Osteocyte (in vitro differentiated cells): ENCODE measurements at regions not wholly inside any gene's neighbourhood (a gene's known extent, or its start where the extent isn't known, plus 50 kb on each side); places are given as distances from the start of the nearest gene placed in this dataset.

Source experiments
- DNase-seq: peaks from one replicate; pipeline ENCODE4 v3.0.0; 2021; ENCODE audit warnings: mixed read lengths; ENCODE audit not compliant: unreplicated experiment; ENCODE audit errors: extremely low spot score
- H3K27ac Mint-ChIP-seq: one replicate; pipeline ENCODE4 v1.8.0; 2021; ENCODE audit warnings: mild to moderate bottlenecking, mixed read lengths; ENCODE audit not compliant: unreplicated experiment
- H3K27me3 Mint-ChIP-seq: one replicate; pipeline ENCODE4 v1.8.0; 2021; ENCODE audit warnings: mixed read lengths; ENCODE audit not compliant: unreplicated experiment
- H3K36me3 Mint-ChIP-seq: one replicate; pipeline ENCODE4 v1.8.0; 2021; ENCODE audit warnings: mixed read lengths; ENCODE audit not compliant: unreplicated experiment
- H3K4me1 Mint-ChIP-seq: one replicate; pipeline ENCODE4 v1.8.0; 2021; ENCODE audit warnings: mixed read lengths; ENCODE audit not compliant: unreplicated experiment
- H3K4me3 Mint-ChIP-seq: one replicate; pipeline ENCODE4 v1.8.0; 2021; ENCODE audit warnings: mild to moderate bottlenecking, moderate library complexity, mixed read lengths; ENCODE audit not compliant: unreplicated experiment
- H3K9me3 Mint-ChIP-seq: one replicate; pipeline ENCODE4 v1.8.0; 2021; ENCODE audit warnings: mixed read lengths; ENCODE audit not compliant: unreplicated experiment
- CTCF ChIP-seq: fragments of 200-600 bp; sonication (generic); IDR thresholded peaks from 2 replicates; pipeline ENCODE4 v1.5.0; 2021; ENCODE audit warnings: antibody characterized with exemption, mild to moderate bottlenecking, moderate library complexity

GRCh38 chr5:82405618-82406204, 127.6 kb upstream of the RPS23 start:
- TF ChIP-seq CTCF: no peak
- Mint-ChIP-seq H3K36me3 (peaks cover 2% of the 10 kb centered on the region), H3K27ac (peak overlapping the region; percentile 96), H3K27me3 (no peaks in the 10 kb centered on the region), H3K4me3 (peak overlapping the region; percentile 28), H3K4me1 (peaks cover 27% of the 10 kb centered on the region), H3K9me3 (peaks cover 4% of the 10 kb centered on the region)
- DNase-seq: no peak

DNA sequence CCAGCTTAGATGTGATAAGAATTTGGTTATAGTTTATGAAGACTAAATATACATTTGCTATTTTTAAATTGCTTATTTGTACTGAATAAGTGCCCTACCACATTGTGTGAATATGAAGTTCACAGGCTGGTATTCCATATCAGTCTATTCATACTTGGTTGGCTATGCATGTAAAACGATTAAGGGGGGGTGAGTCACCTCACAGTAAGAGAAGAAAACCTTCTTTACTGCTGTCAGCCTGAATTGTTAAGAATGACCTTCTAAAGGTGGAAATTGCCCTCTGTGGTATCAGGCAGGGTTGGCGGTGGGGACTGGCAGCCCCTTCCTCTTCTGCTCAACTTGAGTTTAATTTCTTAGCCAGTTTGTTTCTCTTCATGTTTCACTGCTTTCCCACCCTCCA, 127.0 kb upstream of the RPS23 start:
- H3K27ac Mint-ChIP-seq: peak overlapping the region; percentile 96
- no peak for TF ChIP-seq CTCF
- peaks cover 27% of the 10 kb centered on the region for H3K4me1 Mint-ChIP-seq
- no peaks in the 10 kb centered on the region for H3K27me3 Mint-ChIP-seq
- H3K9me3 Mint-ChIP-seq: peaks cover 4% of the 10 kb centered on the region
- peaks cover 2% of the 10 kb centered on the region for H3K36me3 Mint-ChIP-seq
- H3K4me3 Mint-ChIP-seq: peak overlapping the region; percentile 8
- no peak for DNase-seq

- DNase-seq: no peak
- no peaks in the 10 kb centered on the region for H3K27me3 Mint-ChIP-seq
- no peak for TF ChIP-seq CTCF
- no peak overlapping the region for H3K4me3 Mint-ChIP-seq
- peaks cover 2% of the 10 kb centered on the region for H3K36me3 Mint-ChIP-seq
- peaks cover 4% of the 10 kb centered on the region for H3K9me3 Mint-ChIP-seq
- H3K4me1 Mint-ChIP-seq: peaks cover 27% of the 10 kb centered on the region
- H3K27ac Mint-ChIP-seq: peak overlapping the region; percentile 96
These were observed 126.3 kb upstream of the RPS23 start for GRCh38 chr5:82404382-82404945.

- no peak for DNase-seq
- Mint-ChIP-seq H3K27me3 (no peaks in the 10 kb centered on the region), H3K4me3 (no peak overlapping the region), H3K4me1 (peaks cover 28% of the 10 kb centered on the region), H3K9me3 (peaks cover 4% of the 10 kb centered on the region), H3K27ac (no peak overlapping the region), H3K36me3 (peaks cover 2% of the 10 kb centered on the region)
- TF ChIP-seq CTCF: no peak
These were observed 125.6 kb upstream of the RPS23 start for GRCh38 chr5:82403724-82404123.

- Mint-ChIP-seq H3K27me3 (no peaks in the 10 kb centered on the region), H3K9me3 (peaks cover 4% of the 10 kb centered on the region), H3K27ac (no peak overlapping the region), H3K4me1 (peaks cover 33% of the 10 kb centered on the region), H3K36me3 (peaks cover 2% of the 10 kb centered on the region), H3K4me3 (no peak overlapping the region)
- DNase-seq: no peak
- TF ChIP-seq CTCF: no peak
These were observed 124.9 kb upstream of the RPS23 start for GRCh38 chr5:82403026-82403425.
